Fibroblast of skin of back (primary cell): ENCODE measurements at regions not wholly inside any gene's neighbourhood (a gene's known extent, or its start where the extent isn't known, plus 50 kb on each side); places are given as distances from the start of the nearest gene placed in this dataset.
"Not testable (repeated sequence)": the region's sequence is repeated elsewhere in the genome, so short reads cannot be mapped to it uniquely, and the experiment has no call there.

Experiments
- DNase-seq: peaks from one replicate; pipeline ENCODE4 v3.0.0-alpha.2; 2013

- no peak for DNase-seq
These were observed 653.9 kb downstream of the LTN1 start for GRCh38 chr21:28338701-28339305.

- DNase-seq, result peak; percentile 75
These were observed 655.4 kb downstream of the LTN1 start for GRCh38 chr21:28337315-28337714.

GRCh38 chr21:28336314-28336713 is 656.4 kb downstream of the LTN1 start:
- DNase-seq, result peak; percentile 70

- no peak for DNase-seq
These were observed 658.3 kb downstream of the LTN1 start for GRCh38 chr21:28334407-28334806.

- DNase-seq, result peak; percentile 48
These were observed 659.0 kb downstream of the LTN1 start for GRCh38 chr21:28333578-28334075.

GRCh38 chr21:28332796-28333195 is 659.9 kb downstream of the LTN1 start:
- DNase-seq, result no peak

- DNase-seq, result no peak
These were observed 667.1 kb downstream of the LTN1 start for GRCh38 chr21:28325618-28326017.

- no peak for DNase-seq
These were observed 668.0 kb downstream of the LTN1 start for GRCh38 chr21:28324690-28325089.

GRCh38 chr21:28317177-28317950 is 675.3 kb downstream of the LTN1 start:
- no peak for DNase-seq

- no peak for DNase-seq
These were observed 681.1 kb downstream of the LTN1 start for GRCh38 chr21:28311411-28312190.

- DNase-seq, result no peak
These were observed 682.0 kb downstream of the LTN1 start for GRCh38 chr21:28310711-28311110.

GRCh38 chr21:28310171-28310685 is 682.4 kb downstream of the LTN1 start:
- no peak for DNase-seq

GRCh38 chr21:28309596-28309995 is 683.1 kb downstream of the LTN1 start:
- no peak for DNase-seq

GRCh38 chr21:28308516-28308915 is 684.2 kb downstream of the LTN1 start:
- peak; percentile 27 for DNase-seq

- no peak for DNase-seq
These were observed 692.7 kb downstream of the LTN1 start for GRCh38 chr21:28299946-28300345.

- no peak for DNase-seq
These were observed 694.4 kb downstream of the LTN1 start for GRCh38 chr21:28298251-28298672.

- DNase-seq, result peak; percentile 64
These were observed 698.6 kb downstream of the LTN1 start for GRCh38 chr21:28294051-28294450.

- peak; percentile 91 for DNase-seq
These were observed 708.8 kb downstream of the LTN1 start for GRCh38 chr21:28283641-28284490.

- no peak for DNase-seq
These were observed 709.8 kb downstream of the LTN1 start for GRCh38 chr21:28282833-28283232.

GRCh38 chr21:28281357-28281756 is 711.3 kb downstream of the LTN1 start:
- DNase-seq, result not testable (repeated sequence)

GRCh38 chr21:28280611-28281010 is 712.1 kb downstream of the LTN1 start:
- DNase-seq, result no peak

GRCh38 chr21:28277324-28277723 is 715.4 kb downstream of the LTN1 start:
- DNase-seq, result no peak
